ENCODE measurements at regions not wholly inside any gene's neighbourhood (a gene's known extent, or its start where the extent isn't known, plus 50 kb on each side); places are given as distances from the start of the nearest gene placed in this dataset.

GRCh38 chrX:94366616-94367015 lies 692.6 kb downstream of the FAM133A start:
- TF ChIP-seq CTCF (IDR thresholded peaks at IDR 0.05; ENCODE audit: borderline replicate concordance) = no peak

GRCh38 chrX:94389044-94389443 lies 715.0 kb downstream of the FAM133A start:
- no peak for TF ChIP-seq CTCF (IDR thresholded peaks at IDR 0.05; ENCODE audit: borderline replicate concordance)
- Histone ChIP-seq H3K4me3 (no peak overlapping the region), H3K9me3 (replicated peaks) (peaks cover 11% of the 10 kb centered on the region), H3K4me1 (no peaks in the 10 kb centered on the region), H3K36me3 (no peaks in the 10 kb centered on the region), H3K27me3 (ENCODE audit: low read depth) (no peaks in the 10 kb centered on the region), H3K27ac (replicated peaks) (no peak overlapping the region)
- intact Hi-C loops (cut with micrococcal nuclease) = no loop called here
- DNase-seq = no peak

More at GRCh38 chrX:94366616-94367015, 692.6 kb downstream of the FAM133A start:
- no peak for DNase-seq
- H3K9me3 ChIP-seq (replicated peaks) = no peaks in the 10 kb centered on the region
- no peak overlapping the region for H3K4me3 ChIP-seq
- H3K36me3 ChIP-seq = no peaks in the 10 kb centered on the region
- no peak overlapping the region for H3K27ac ChIP-seq (replicated peaks)
- H3K4me1 ChIP-seq = no peaks in the 10 kb centered on the region
- H3K27me3 ChIP-seq (ENCODE audit: low read depth) = no peaks in the 10 kb centered on the region
- intact Hi-C loops (cut with micrococcal nuclease) = no loop called here

- no peak for TF ChIP-seq CTCF (IDR thresholded peaks at IDR 0.05; ENCODE audit: borderline replicate concordance)
Observed at GRCh38 chrX:94400488-94400887, 726.5 kb downstream of the FAM133A start.

GRCh38 chrX:94401426-94401825 lies 727.4 kb downstream of the FAM133A start:
- Histone ChIP-seq H3K9me3 (replicated peaks) (peaks cover 6% of the 10 kb centered on the region), H3K36me3 (no peaks in the 10 kb centered on the region), H3K27me3 (ENCODE audit: low read depth) (no peaks in the 10 kb centered on the region), H3K4me3 (no peak overlapping the region), H3K4me1 (no peaks in the 10 kb centered on the region), H3K27ac (replicated peaks) (no peak overlapping the region)
- no peak for DNase-seq
- intact Hi-C loops (cut with micrococcal nuclease) = no loop called here
- no peak for TF ChIP-seq CTCF (IDR thresholded peaks at IDR 0.05; ENCODE audit: borderline replicate concordance)

More at GRCh38 chrX:94400488-94400887, 726.5 kb downstream of the FAM133A start:
- intact Hi-C loops (cut with micrococcal nuclease) = no loop called here
- no peaks in the 10 kb centered on the region for H3K4me1 ChIP-seq
- DNase-seq = no peak
- H3K27ac ChIP-seq (replicated peaks) = no peak overlapping the region
- no peaks in the 10 kb centered on the region for H3K36me3 ChIP-seq
- H3K4me3 ChIP-seq = no peak overlapping the region
- peaks cover 6% of the 10 kb centered on the region for H3K9me3 ChIP-seq (replicated peaks)
- H3K27me3 ChIP-seq (ENCODE audit: low read depth) = no peaks in the 10 kb centered on the region

GRCh38 chrX:94414746-94415145 lies 740.7 kb downstream of the FAM133A start:
- no peaks in the 10 kb centered on the region for H3K36me3 ChIP-seq
- no peak overlapping the region for H3K4me3 ChIP-seq
- no peak for DNase-seq
- H3K9me3 ChIP-seq (replicated peaks) = no peaks in the 10 kb centered on the region
- intact Hi-C loops (cut with micrococcal nuclease) = no loop called here
- no peak for TF ChIP-seq CTCF (IDR thresholded peaks at IDR 0.05; ENCODE audit: borderline replicate concordance)
- no peaks in the 10 kb centered on the region for H3K4me1 ChIP-seq
- no peaks in the 10 kb centered on the region for H3K27me3 ChIP-seq (ENCODE audit: low read depth)
- H3K27ac ChIP-seq (replicated peaks) = no peak overlapping the region

- H3K4me3 ChIP-seq = no peak overlapping the region
- H3K27me3 ChIP-seq (ENCODE audit: low read depth) = no peaks in the 10 kb centered on the region
- no peaks in the 10 kb centered on the region for H3K9me3 ChIP-seq (replicated peaks)
- TF ChIP-seq CTCF (IDR thresholded peaks at IDR 0.05; ENCODE audit: borderline replicate concordance) = no peak
- intact Hi-C loops (cut with micrococcal nuclease) = no loop called here
- no peak overlapping the region for H3K27ac ChIP-seq (replicated peaks)
- H3K4me1 ChIP-seq = no peaks in the 10 kb centered on the region
- DNase-seq = no peak
- no peaks in the 10 kb centered on the region for H3K36me3 ChIP-seq
Observed at GRCh38 chrX:94418065-94418464, 744.1 kb downstream of the FAM133A start.

Measured in left ventricle myocardium inferior (tissue), 1 donor.